Heart left ventricle (tissue), 13 donors: ENCODE measurements at regions not wholly inside any gene's neighbourhood (a gene's known extent, or its start where the extent isn't known, plus 50 kb on each side); places are given as distances from the start of the nearest gene placed in this dataset.

ENCODE experiments used
- POLR2A ChIP-seq, 2 donors: fragments of 450-650 bp; IDR thresholded peaks; one replicate each; pipeline ENCODE4 v1.6.1; 2017; ENCODE audit warnings: antibody characterized with exemption in 2 of 2, mild to moderate bottlenecking in 2 of 2, moderate library complexity in 2 of 2
- TF ChIP-seq, protein P1 (sequence below), 12 donors: fragments of 200-600 bp; sonication (generic) in 4 of 12; IDR thresholded peaks; one replicate each; pipeline versions ENCODE4 v1.5.0 to v1.8.0; 2018 to 2022; ENCODE audit warnings: antibody characterized with exemption in 12 of 12, mild to moderate bottlenecking in 5 of 12
- donor health status: ischemic (EF 13 %, LVEDD 7.1; RV severe dilation, severe dysfunction).
- donor health status: DM: no; HTN: yes; CAD: no.
- donor health status: DM: no; HTN: no; CAD: no.
- donor health status: ischemic (EF 25% LVEDD 6.9; RV normal size, moderate dysfunction).
- donor health status: ischemic (EF 25% LVEDD 5.7; RV mildly dilated, moderate dysfunction).
- donor health status: ischemic (EF 35%, LVEDD 5.7; RV mildly dilated, moderate dysfunction).
- donor health status: nonischemic (EF 11% LVEDD 7.7; RV severe dilation, severe dysfunction).
- donor health status: DM: yes; HTN: yes; CAD: no.
- donor health status: PGD.
- donor health status: ischemic (EF 29% LVEDD 5.4; RV normal size, mild dysfunction).
- donor health status: nonischemic (EF 23%, LVEDD 6.1; RV moderate dilation, normal function).

GRCh38 chr20:7589164-7589563 is 351.1 kb downstream of the HAO1 start:
- TF ChIP-seq, protein P1, sequence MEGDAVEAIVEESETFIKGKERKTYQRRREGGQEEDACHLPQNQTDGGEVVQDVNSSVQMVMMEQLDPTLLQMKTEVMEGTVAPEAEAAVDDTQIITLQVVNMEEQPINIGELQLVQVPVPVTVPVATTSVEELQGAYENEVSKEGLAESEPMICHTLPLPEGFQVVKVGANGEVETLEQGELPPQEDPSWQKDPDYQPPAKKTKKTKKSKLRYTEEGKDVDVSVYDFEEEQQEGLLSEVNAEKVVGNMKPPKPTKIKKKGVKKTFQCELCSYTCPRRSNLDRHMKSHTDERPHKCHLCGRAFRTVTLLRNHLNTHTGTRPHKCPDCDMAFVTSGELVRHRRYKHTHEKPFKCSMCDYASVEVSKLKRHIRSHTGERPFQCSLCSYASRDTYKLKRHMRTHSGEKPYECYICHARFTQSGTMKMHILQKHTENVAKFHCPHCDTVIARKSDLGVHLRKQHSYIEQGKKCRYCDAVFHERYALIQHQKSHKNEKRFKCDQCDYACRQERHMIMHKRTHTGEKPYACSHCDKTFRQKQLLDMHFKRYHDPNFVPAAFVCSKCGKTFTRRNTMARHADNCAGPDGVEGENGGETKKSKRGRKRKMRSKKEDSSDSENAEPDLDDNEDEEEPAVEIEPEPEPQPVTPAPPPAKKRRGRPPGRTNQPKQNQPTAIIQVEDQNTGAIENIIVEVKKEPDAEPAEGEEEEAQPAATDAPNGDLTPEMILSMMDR (IDR thresholded peaks at IDR 0.05) = no peak
- TF ChIP-seq POLR2A (IDR thresholded peaks at IDR 0.05) = no peak
